VCaP (cell line): ENCODE measurements at regions not wholly inside any gene's neighbourhood (a gene's known extent, or its start where the extent isn't known, plus 50 kb on each side); places are given as distances from the start of the nearest gene placed in this dataset.

Source experiments
- H3K27ac ChIP-seq: fragments of 450-650 bp; 2 replicates; pipeline ENCODE4 v1.5.1; 2017
- CTCF ChIP-seq: fragments of 450-650 bp; conservative IDR thresholded peaks from 2 replicates; pipeline ENCODE4 v1.5.1; 2017; ENCODE audit warnings: mild to moderate bottlenecking, moderate library complexity

- no peak overlapping the region for H3K27ac ChIP-seq
- no peak for TF ChIP-seq CTCF
These were observed 63.5 kb upstream of the EMCN start for GRCh38 chr4:100581337-100581736.

GRCh38 chr4:100576570-100576969 is 58.7 kb upstream of the EMCN start:
- TF ChIP-seq CTCF, result no peak
- H3K27ac ChIP-seq, result no peak overlapping the region

GRCh38 chr4:100574607-100575006 is 56.8 kb upstream of the EMCN start:
- H3K27ac ChIP-seq, result no peak overlapping the region
- TF ChIP-seq CTCF, result no peak

GRCh38 chr4:100569196-100569595 is 51.4 kb upstream of the EMCN start:
- no peak for TF ChIP-seq CTCF
- H3K27ac ChIP-seq, result no peak overlapping the region
